BLaER1 treated with 17β-estradiol and CSF1 and Interleukin-3, amounts not matched to agents 10 nM and 100 nM (cell line): ENCODE measurements at regions not wholly inside any gene's neighbourhood (a gene's known extent, or its start where the extent isn't known, plus 50 kb on each side); places are given as distances from the start of the nearest gene placed in this dataset.

Experiments used
- H3K27ac ChIP-seq, 11 experiments: shearing (Covaris generic); formaldehyde crosslinking; 2 replicates each; pipeline ENCODE4 v1.8.1; 2022
- H3K27me3 ChIP-seq, 11 experiments: shearing (Covaris generic); formaldehyde crosslinking; 2 replicates each; pipeline ENCODE4 v1.8.1; 2022
- H3K36me3 ChIP-seq, 11 experiments: shearing (Covaris generic); formaldehyde crosslinking; 2 replicates each; pipeline ENCODE4 v1.8.1; 2022
- H3K4me1 ChIP-seq, 10 experiments: shearing (Covaris generic); formaldehyde crosslinking; 2 replicates each; pipeline ENCODE4 v1.8.1; 2022
- H3K4me2 ChIP-seq, 11 experiments: shearing (Covaris generic); formaldehyde crosslinking; 2 replicates each; pipeline ENCODE4 v1.8.1; 2022
- H3K4me3 ChIP-seq, 10 experiments: shearing (Covaris generic); formaldehyde crosslinking; 2 replicates each; pipeline ENCODE4 v1.8.1; 2022
- H3K9ac ChIP-seq, 11 experiments: shearing (Covaris generic); formaldehyde crosslinking; 2 replicates each; pipeline ENCODE4 v1.8.1; 2022
- H3K9me3 ChIP-seq, 11 experiments: shearing (Covaris generic); formaldehyde crosslinking; replicated peaks in 1 of 11; 2 replicates each; pipeline ENCODE4 v1.8.1; 2022
- H4K20me1 ChIP-seq, 11 experiments: shearing (Covaris generic); formaldehyde crosslinking; 2 replicates each; pipeline ENCODE4 v1.8.1; 2022
- Cebpa-rat ChIP-seq, 11 experiments: shearing (Covaris generic); IDR thresholded peaks; 2 replicates each; pipeline ENCODE4 v1.8.1; 2022

- no peak overlapping the region for H3K4me3 ChIP-seq
- no peak overlapping the region for H3K27ac ChIP-seq
- no peak for TF ChIP-seq Cebpa-rat (IDR thresholded peaks at IDR 0.05)
- no peaks in the 10 kb centered on the region for H3K4me1 ChIP-seq
- H3K9ac ChIP-seq = no peak overlapping the region
- no peaks in the 10 kb centered on the region for H3K9me3 ChIP-seq
- H3K4me2 ChIP-seq = no peak overlapping the region
- no peaks in the 10 kb centered on the region for H4K20me1 ChIP-seq
- H3K27me3 ChIP-seq = no peaks in the 10 kb centered on the region
- H3K36me3 ChIP-seq = no peaks in the 10 kb centered on the region
These were observed 227.3 kb upstream of the BCHE start for GRCh38 chr3:166064476-166064875.

GRCh38 chr3:166060789-166061479 lies 223.7 kb upstream of the BCHE start:
- Histone ChIP-seq H3K36me3 (no peaks in the 10 kb centered on the region), H3K4me1 (no peaks in the 10 kb centered on the region), H3K27me3 (no peaks in the 10 kb centered on the region), H4K20me1 (no peaks in the 10 kb centered on the region), H3K4me3 (no peak overlapping the region), H3K27ac (no peak overlapping the region), H3K9me3 (no peaks in the 10 kb centered on the region), H3K4me2 (no peak overlapping the region), H3K9ac (no peak overlapping the region)
- TF ChIP-seq Cebpa-rat (IDR thresholded peaks at IDR 0.05) = no peak

GRCh38 chr3:166052440-166052839 lies 215.2 kb upstream of the BCHE start:
- H3K9me3 ChIP-seq = no peaks in the 10 kb centered on the region
- H3K4me3 ChIP-seq = no peak overlapping the region
- H3K27ac ChIP-seq = no peak overlapping the region
- H3K4me2 ChIP-seq = no peak overlapping the region
- H3K4me1 ChIP-seq = no peaks in the 10 kb centered on the region
- H3K36me3 ChIP-seq = no peaks in the 10 kb centered on the region
- H3K9ac ChIP-seq = no peak overlapping the region
- no peaks in the 10 kb centered on the region for H4K20me1 ChIP-seq
- H3K27me3 ChIP-seq = no peaks in the 10 kb centered on the region
- TF ChIP-seq Cebpa-rat (IDR thresholded peaks at IDR 0.05) = no peak

- Histone ChIP-seq H3K4me1 (peaks cover 0 to 7% (median 0%) of the 10 kb centered on the region in 10 experiments; a peak in 7 of 20 replicates), H3K27me3 (no peaks in the 10 kb centered on the region), H3K36me3 (no peaks in the 10 kb centered on the region), H3K4me3 (no peak overlapping the region), H3K9me3 (peaks cover 5 to 20% (median 12%) of the 10 kb centered on the region in 11 experiments; a peak in 12 of 22 replicates), H3K9ac (no peak overlapping the region), H4K20me1 (no peaks in the 10 kb centered on the region), H3K4me2 (peak overlapping the region in 5 of 11 experiments; percentile 5 to 40 (median 24); a peak in 4 of 22 replicates), H3K27ac (no peak overlapping the region)
- TF ChIP-seq Cebpa-rat (IDR thresholded peaks at IDR 0.05) = no peak
These were observed 192.3 kb upstream of the BCHE start for GRCh38 chr3:166029507-166029906.

GRCh38 chr3:166013073-166013679 lies 176.0 kb upstream of the BCHE start:
- H3K9me3 ChIP-seq = no peaks in the 10 kb centered on the region
- no peak for TF ChIP-seq Cebpa-rat (IDR thresholded peaks at IDR 0.05)
- no peak overlapping the region for H3K27ac ChIP-seq
- no peak overlapping the region for H3K4me2 ChIP-seq
- no peak overlapping the region for H3K9ac ChIP-seq
- H3K4me3 ChIP-seq = no peak overlapping the region
- no peaks in the 10 kb centered on the region for H4K20me1 ChIP-seq
- no peaks in the 10 kb centered on the region for H3K27me3 ChIP-seq
- no peaks in the 10 kb centered on the region for H3K36me3 ChIP-seq
- no peaks in the 10 kb centered on the region for H3K4me1 ChIP-seq

GRCh38 chr3:166011771-166012170 lies 174.5 kb upstream of the BCHE start:
- Histone ChIP-seq H3K36me3 (no peaks in the 10 kb centered on the region), H3K4me2 (no peak overlapping the region)
- TF ChIP-seq Cebpa-rat (IDR thresholded peaks at IDR 0.05) = no peak

GRCh38 chr3:166005126-166005525 lies 167.9 kb upstream of the BCHE start:
- H3K9ac ChIP-seq = no peak overlapping the region
- peaks cover 0 to 4% (median 0%) of the 10 kb centered on the region in 11 experiments; a peak in 1 of 22 replicates for H3K9me3 ChIP-seq
- no peak overlapping the region for H3K27ac ChIP-seq
- H3K27me3 ChIP-seq = no peaks in the 10 kb centered on the region
- H3K4me2 ChIP-seq = no peak overlapping the region
- no peaks in the 10 kb centered on the region for H3K36me3 ChIP-seq
- TF ChIP-seq Cebpa-rat (IDR thresholded peaks at IDR 0.05) = no peak
- no peaks in the 10 kb centered on the region for H3K4me1 ChIP-seq
- no peaks in the 10 kb centered on the region for H4K20me1 ChIP-seq
- H3K4me3 ChIP-seq = no peak overlapping the region

More at GRCh38 chr3:166011771-166012170, 174.5 kb upstream of the BCHE start:
- Histone ChIP-seq H3K4me3 (no peak overlapping the region), H3K9me3 (peaks cover 0 to 4% (median 0%) of the 10 kb centered on the region in 11 experiments; a peak in 1 of 22 replicates), H3K27me3 (no peaks in the 10 kb centered on the region), H3K9ac (no peak overlapping the region), H4K20me1 (no peaks in the 10 kb centered on the region), H3K27ac (no peak overlapping the region), H3K4me1 (no peaks in the 10 kb centered on the region)

- Histone ChIP-seq H3K4me3 (no peak overlapping the region), H3K27me3 (no peaks in the 10 kb centered on the region), H4K20me1 (no peaks in the 10 kb centered on the region), H3K4me1 (no peaks in the 10 kb centered on the region), H3K4me2 (no peak overlapping the region), H3K9ac (no peak overlapping the region), H3K36me3 (no peaks in the 10 kb centered on the region), H3K27ac (no peak overlapping the region), H3K9me3 (no peaks in the 10 kb centered on the region)
- no peak for TF ChIP-seq Cebpa-rat (IDR thresholded peaks at IDR 0.05)
These were observed 157.1 kb upstream of the BCHE start for GRCh38 chr3:165994293-165994692.

GRCh38 chr3:165984589-165984988 lies 147.4 kb upstream of the BCHE start:
- no peaks in the 10 kb centered on the region for H3K9me3 ChIP-seq
- no peak overlapping the region for H3K4me3 ChIP-seq
- H3K36me3 ChIP-seq = no peaks in the 10 kb centered on the region
- H3K9ac ChIP-seq = no peak overlapping the region
- no peaks in the 10 kb centered on the region for H4K20me1 ChIP-seq
- TF ChIP-seq Cebpa-rat (IDR thresholded peaks at IDR 0.05) = no peak
- H3K27me3 ChIP-seq = no peaks in the 10 kb centered on the region
- no peaks in the 10 kb centered on the region for H3K4me1 ChIP-seq
- H3K4me2 ChIP-seq = no peak overlapping the region
- no peak overlapping the region for H3K27ac ChIP-seq

- H3K4me2 ChIP-seq = no peak overlapping the region
- no peaks in the 10 kb centered on the region for H3K4me1 ChIP-seq
- H3K27me3 ChIP-seq = no peaks in the 10 kb centered on the region
- no peak overlapping the region for H3K4me3 ChIP-seq
- H3K9ac ChIP-seq = no peak overlapping the region
- no peaks in the 10 kb centered on the region for H4K20me1 ChIP-seq
- TF ChIP-seq Cebpa-rat (IDR thresholded peaks at IDR 0.05) = no peak
- H3K36me3 ChIP-seq = no peaks in the 10 kb centered on the region
- no peak overlapping the region for H3K27ac ChIP-seq
- no peaks in the 10 kb centered on the region for H3K9me3 ChIP-seq
These were observed 146.1 kb upstream of the BCHE start for GRCh38 chr3:165983284-165983683.
